HL-60/S4 treated with phorbol 12-myristate 13-acetate at 8.2 ng/mL for 4 days and 3 days (cell line): ENCODE measurements at regions not wholly inside any gene's neighbourhood (a gene's known extent, or its start where the extent isn't known, plus 50 kb on each side); places are given as distances from the start of the nearest gene placed in this dataset.

ENCODE experiments used
- in situ Hi-C: fragments of 300-500 bp; cut with MboI; formaldehyde crosslinking; loops from 2 replicates; pipeline ENCODE4 v1.15.0; 2022; ENCODE audit warnings: low sequenced_read_pairs

GRCh38 chr6:47118611-47119010, 76.5 kb upstream of the ADGRF1 start:
- in situ Hi-C loops, result no loop called here

DNA sequence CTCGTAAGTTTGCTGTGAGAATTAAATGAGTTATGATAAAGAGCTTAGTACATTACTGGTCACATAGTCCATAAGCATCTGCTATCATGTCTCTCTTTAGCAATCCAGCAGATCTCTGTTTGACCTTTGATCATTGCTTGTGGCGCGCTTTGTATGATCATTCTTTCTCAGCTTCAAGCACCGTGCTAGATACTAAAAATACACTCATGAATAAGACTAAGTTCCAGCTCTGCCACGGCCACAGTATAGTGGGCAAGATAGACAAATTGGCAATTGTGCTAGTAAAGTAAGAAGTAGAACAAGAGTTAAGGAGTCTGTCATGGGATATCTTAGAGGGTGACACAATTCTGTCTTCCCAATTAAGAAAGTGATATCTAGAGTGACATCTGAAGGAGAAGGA, 75.2 kb upstream of the ADGRF1 start:
- in situ Hi-C loops, result no loop called here

DNA sequence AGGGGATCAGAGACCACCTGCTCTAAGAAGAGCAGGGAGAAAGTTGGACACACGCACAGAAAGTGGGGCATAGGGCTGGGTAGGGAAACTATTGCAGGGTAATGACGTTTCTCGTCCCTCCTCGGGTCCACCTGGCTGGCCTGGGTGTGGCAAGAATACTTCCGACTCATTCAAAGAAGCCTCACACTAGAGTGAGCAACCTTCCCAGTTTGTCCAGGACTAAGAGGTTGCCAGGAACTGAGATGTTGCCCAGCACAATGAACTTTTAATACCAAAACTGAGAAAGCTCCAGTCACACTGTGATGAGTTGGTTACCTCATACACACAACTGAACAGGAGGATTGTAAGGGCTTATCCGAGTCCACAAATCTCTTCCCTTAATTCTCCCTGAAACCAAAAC, 74.5 kb upstream of the ADGRF1 start:
- in situ Hi-C loops, result no loop called here

DNA sequence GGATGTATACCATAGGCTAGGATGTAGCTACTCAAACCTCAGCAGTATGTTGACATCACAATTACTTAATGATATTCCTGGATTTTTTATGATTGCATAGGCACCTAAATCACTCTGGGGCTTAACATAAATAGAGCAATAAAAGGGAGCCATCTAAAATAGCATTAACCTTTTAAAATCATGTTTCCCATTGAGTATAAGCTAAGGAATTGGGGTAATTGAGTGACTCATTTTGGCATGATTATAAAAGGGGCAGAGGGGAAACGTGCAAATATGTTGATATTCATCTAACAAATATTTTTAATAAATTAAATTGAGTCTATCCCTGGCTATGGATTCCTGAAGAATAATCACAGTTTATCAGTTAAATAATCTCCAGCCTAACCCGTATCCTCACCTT, 74.0 kb upstream of the ADGRF1 start:
- in situ Hi-C loops, result no loop called here

DNA sequence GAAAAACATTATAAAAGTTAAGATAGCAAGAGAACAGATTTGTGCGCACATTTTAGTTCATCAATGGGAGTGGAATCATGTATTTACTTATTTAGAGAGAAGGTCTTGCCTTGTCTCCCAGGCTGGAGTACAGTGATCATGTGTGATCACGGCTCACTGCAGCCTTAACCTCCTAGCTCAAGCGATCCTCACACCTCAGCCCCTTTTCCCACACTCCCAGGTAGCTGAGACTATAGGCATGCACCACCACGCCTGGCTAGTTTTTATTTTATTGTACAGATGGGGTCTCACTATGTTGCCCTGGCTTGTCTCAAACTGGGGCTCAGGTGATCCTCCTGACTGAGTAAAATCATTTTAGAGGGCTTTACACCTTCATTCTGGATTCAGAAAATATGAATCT, 72.3 kb upstream of the ADGRF1 start:
- in situ Hi-C loops, result no loop called here

GRCh38 chr6:47112317-47112716, 70.2 kb upstream of the ADGRF1 start:
- in situ Hi-C loops, result no loop called here

GRCh38 chr6:47111685-47112084, 69.6 kb upstream of the ADGRF1 start:
- in situ Hi-C loops, result no loop called here

DNA sequence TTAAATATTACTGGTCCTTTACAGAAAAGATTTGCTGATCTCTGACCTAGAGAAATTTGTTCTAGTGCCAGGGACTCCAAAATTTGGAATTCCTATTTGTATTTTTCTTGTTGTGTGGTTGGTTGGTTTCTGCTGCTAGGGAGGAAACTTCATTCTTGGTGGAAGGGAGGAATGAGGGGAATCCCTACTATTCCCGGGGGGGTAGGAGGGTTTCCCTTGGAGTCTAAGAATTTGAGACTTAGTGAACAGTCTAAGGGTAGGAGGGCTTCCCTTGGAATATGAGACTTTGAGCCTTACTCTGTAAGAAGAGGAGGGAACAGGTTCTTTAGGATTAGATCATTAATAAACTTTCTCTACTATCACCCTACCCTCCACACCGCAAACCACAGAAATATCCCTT, 67.1 kb upstream of the ADGRF1 start:
- in situ Hi-C loops, result loop anchor here (10.0 kb wide), 1 partner anchor 186 kb away; no protein-coding TSS in a partner anchor

DNA sequence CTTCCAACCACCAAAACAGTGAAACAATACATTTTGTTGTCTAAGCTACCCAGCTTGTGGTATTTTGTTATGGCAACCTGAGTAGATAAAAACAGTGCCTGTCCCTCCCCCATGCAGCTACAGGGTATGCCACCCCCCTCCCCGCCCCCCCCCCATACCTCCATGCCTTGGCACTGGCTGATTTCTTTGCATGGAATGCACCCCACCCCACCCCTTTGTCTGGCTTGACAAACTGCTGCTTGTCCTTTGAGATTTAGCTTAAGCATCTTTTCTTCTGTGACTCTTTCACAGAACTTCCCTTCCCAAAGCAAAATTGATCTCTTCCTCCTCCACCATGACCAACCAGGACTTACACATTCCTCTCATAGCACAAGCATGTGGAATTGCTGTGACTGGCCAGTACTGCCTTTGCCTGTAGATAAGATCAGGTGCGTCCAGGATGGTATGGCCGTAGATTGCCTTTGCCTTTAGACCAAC, 64.6 kb upstream of the ADGRF1 start:
- in situ Hi-C loops, result loop anchor here (10.0 kb wide), 1 partner anchor 188 kb away; no protein-coding TSS in a partner anchor

DNA sequence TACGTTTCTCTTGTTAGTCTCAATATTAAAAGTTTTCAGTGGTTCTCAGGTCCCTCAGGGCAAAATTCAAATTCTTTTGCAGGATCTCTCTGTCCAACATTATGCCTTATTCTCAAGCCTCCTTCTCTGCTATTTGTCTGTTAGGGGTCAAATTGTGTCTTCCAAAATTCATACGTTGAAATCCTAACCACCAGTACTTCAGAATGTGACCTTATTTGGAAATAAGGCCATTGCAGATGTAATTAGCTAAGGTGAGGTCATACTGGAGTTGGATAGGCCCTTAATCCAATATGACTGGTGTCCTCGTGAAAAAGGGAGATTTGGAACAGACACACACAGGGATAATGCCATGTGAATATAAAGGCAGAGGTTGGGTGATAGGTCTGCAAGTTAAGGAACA, 64.1 kb upstream of the ADGRF1 start:
- in situ Hi-C loops, result loop anchor here (10.0 kb wide), 1 partner anchor 189 kb away; no protein-coding TSS in a partner anchor

- in situ Hi-C loops, result loop anchor here (10.0 kb wide), 1 partner anchor 189 kb away; no protein-coding TSS in a partner anchor
Observed at GRCh38 chr6:47105469-47106178, 63.5 kb upstream of the ADGRF1 start.

DNA sequence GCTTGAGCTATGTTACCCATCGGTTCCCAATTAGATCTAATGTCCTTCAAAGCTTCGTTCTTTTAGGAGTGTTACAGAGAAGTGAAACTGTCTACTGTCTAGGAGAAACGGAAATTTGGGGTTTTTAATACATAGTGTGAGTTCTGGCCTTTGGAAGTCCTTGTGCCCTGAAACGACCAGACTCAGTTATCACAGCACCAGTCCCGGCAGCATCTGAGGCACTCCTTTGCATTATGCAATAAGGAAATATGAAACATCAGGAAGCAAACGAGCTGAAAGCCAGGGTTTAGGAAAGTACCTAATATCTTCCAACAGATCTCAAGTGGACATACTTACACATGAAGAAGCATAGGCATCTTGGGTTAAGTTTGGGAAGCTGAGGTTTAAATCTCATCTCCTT, 61.8 kb upstream of the ADGRF1 start:
- in situ Hi-C loops, result loop anchor here (10.0 kb wide), 1 partner anchor 191 kb away; no protein-coding TSS in a partner anchor

DNA sequence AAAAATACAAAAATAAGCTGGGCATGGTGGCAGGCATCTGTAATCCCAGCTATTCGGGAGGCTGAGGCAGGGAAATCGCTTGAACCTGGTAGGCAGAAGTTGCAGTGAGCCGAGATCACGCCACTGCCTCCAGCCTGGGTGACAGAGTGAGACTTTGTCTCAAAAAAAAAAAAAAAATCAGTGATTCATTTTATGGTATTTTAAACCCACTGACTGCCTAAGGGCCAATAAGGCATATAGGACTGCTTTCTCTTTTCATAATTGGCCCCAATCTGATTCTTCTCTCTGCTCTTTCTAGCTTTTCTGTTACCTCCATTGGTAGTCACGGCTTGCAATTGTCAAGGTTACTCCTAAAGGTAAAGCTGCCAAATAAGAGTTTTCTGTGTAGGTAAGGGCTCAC, 60.2 kb upstream of the ADGRF1 start:
- in situ Hi-C loops, result loop anchor here (10.0 kb wide), 1 partner anchor 192 kb away; no protein-coding TSS in a partner anchor

DNA sequence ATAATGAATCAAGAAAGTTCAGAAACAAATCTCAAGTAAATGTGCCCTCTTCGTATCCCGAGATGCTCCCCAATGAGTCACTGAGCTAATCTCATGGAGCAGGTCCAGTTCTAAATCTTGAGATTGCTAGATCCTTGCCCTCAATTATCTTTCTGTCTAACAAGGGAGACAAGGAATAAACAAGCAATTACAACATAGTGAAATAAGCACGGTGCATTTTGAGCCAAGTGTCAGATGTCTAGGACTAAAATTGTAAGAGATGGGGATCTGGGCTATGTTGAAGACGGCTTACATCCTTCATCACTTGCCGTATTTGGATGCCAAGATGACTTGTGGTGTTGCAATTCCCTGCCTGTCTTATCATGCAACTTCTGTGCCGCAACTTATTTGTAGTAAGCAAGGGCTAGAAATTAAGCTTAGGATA, 56.5 kb upstream of the ADGRF1 start:
- in situ Hi-C loops, result loop anchor here (10.0 kb wide), 1 partner anchor 216 kb away; no protein-coding TSS in a partner anchor

DNA sequence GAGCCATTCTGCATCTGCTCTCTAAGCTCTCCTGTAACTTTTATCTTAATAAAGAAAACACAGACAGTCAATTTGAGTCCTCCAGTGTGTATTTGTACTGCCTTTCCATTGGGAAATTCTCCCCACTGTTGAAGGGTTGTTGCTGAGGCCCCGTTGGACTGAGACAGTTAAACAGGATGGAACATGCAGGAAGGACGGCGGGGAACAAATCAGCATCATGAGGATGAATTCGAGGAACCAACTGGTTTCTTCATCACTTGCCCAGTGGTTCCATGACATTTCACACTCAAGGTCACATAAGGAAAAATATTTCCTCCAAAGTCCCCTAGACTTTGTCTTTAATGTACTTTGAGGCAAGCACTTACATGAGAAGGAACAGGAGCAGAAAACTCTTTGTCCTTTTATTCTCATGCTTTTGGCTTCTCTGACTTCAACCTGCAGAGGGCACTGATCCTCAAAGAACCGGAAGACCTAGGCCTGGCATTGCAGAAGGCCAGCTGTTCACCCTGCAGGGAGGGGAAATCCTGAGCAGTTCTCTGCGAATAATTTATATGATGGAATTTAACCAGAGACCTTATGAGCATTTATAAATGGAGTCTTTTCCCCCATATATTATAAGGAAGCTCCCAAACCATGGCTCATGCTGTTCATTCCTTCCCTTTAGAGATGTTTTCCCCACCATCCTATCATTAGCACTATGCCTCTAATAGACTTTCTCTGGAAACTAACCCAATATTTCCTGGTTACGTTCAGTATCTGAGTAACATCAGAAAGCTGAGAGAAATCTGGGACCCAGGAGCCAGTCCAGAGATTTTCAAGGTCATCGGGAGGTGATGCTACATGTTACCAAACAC, 55.2 kb upstream of the ADGRF1 start:
- in situ Hi-C loops, result loop anchor here (10.0 kb wide), 1 partner anchor 217 kb away; no protein-coding TSS in a partner anchor

- in situ Hi-C loops, result loop anchor here (10.0 kb wide), 1 partner anchor 218 kb away; no protein-coding TSS in a partner anchor
Observed at GRCh38 chr6:47096211-47096895, 54.2 kb upstream of the ADGRF1 start.

- in situ Hi-C loops, result loop anchor here (10.0 kb wide), 1 partner anchor 220 kb away; no protein-coding TSS in a partner anchor
Observed at GRCh38 chr6:47094241-47094925, 52.3 kb upstream of the ADGRF1 start.

DNA sequence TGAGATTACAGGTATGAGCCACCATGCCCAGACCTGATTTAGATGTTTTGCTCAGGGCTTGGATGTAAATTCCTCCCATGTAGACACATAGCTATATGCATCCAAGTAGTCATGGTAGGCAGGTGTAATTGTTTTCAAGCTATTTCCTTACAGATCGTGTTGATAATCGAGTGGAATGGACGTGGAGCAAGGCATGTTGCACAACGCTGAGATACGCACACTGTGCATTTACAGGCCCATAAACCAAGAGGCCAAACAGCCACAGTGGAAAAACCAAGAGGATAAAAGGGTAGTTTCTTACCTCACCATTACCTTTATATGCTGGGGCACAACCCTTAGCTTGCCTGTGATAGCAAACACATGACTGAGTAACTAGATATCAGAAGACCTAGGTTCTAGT, 51.0 kb upstream of the ADGRF1 start:
- in situ Hi-C loops, result loop anchor here (10.0 kb wide), 1 partner anchor 222 kb away; no protein-coding TSS in a partner anchor

DNA sequence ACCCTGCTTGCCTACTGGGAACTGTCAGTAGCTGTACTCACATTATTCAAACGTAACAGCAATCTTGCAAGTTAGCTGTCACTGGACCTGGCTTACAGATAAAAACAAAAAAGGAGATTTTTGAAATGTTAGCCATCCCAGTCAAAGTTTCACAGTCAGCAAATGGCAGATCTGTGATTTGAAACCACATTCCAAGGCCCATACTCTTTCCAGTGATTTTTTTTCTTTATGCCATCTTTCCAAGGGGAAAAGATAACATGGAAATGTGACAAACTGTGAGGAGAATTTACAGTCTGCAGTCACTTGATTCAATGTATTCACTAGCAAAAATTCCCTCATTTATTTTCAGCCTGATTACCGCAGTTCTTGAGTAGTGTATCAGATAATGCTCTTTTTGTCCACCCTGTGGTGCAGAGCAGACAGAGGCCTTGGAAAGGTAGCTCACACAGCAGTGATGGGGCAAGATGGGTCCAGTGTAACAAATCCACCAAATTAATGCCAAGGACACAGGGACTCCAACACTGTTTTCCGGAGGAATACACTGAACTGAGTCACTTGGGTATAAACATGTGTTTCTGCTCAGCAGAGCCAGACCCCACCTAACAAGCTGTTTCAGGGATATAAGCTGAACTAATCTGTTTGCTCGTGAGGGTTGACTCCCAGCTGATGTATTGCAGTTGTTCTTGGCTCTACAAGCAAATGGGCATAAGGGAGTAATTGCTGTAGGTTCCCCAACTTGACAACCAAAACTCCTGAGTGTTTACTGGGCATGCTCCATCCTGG, 49.9 kb upstream of the ADGRF1 start:
- in situ Hi-C loops, result loop anchor here (10.0 kb wide), 1 partner anchor 223 kb away; no protein-coding TSS in a partner anchor
